Right hindlimb (tissue), 1 donor: ENCODE measurements at regions not wholly inside any gene's neighbourhood (a gene's known extent, or its start where the extent isn't known, plus 50 kb on each side); places are given as distances from the start of the nearest gene placed in this dataset.

Experiments used
- DNase-seq: peaks from one replicate; pipeline ENCODE4 v3.0.0-alpha.2; 2018

- DNase-seq, result no peak
Observed at GRCh38 chr3:117314441-117315150, 605.0 kb downstream of the TUSC7 start.

GRCh38 chr3:117322866-117323265, 613.3 kb downstream of the TUSC7 start:
- DNase-seq, result no peak

GRCh38 chr3:117346901-117347300, 637.3 kb downstream of the TUSC7 start:
- DNase-seq, result no peak

GRCh38 chr3:117348884-117349283, 639.3 kb downstream of the TUSC7 start:
- DNase-seq, result no peak

- DNase-seq, result no peak
Observed at GRCh38 chr3:117349566-117349965, 640.0 kb downstream of the TUSC7 start.

- DNase-seq, result no peak
Observed at GRCh38 chr3:117350371-117350770, 640.8 kb downstream of the TUSC7 start.

GRCh38 chr3:117355566-117355965, 646.0 kb downstream of the TUSC7 start:
- DNase-seq, result peak; percentile 18

- no peak for DNase-seq
Observed at GRCh38 chr3:117356091-117356705, 646.6 kb downstream of the TUSC7 start.

- DNase-seq, result no peak
Observed at GRCh38 chr3:117358717-117359314, 649.2 kb downstream of the TUSC7 start.

GRCh38 chr3:117366574-117366973, 657.0 kb downstream of the TUSC7 start:
- DNase-seq, result no peak

GRCh38 chr3:117367861-117368260, 658.3 kb downstream of the TUSC7 start:
- DNase-seq, result no peak

- DNase-seq, result no peak
Observed at GRCh38 chr3:117380631-117381030, 671.1 kb downstream of the TUSC7 start.

- DNase-seq, result no peak
Observed at GRCh38 chr3:117393119-117393518, 683.5 kb downstream of the TUSC7 start.

- no peak for DNase-seq
Observed at GRCh38 chr3:117398141-117398899, 688.7 kb downstream of the TUSC7 start.

- no peak for DNase-seq
Observed at GRCh38 chr3:117399311-117400078, 689.9 kb downstream of the TUSC7 start.

- no peak for DNase-seq
Observed at GRCh38 chr3:117400303-117400702, 690.7 kb downstream of the TUSC7 start.

- no peak for DNase-seq
Observed at GRCh38 chr3:117404141-117404540, 694.6 kb downstream of the TUSC7 start.

- DNase-seq, result no peak
Observed at GRCh38 chr3:117404730-117405129, 695.2 kb downstream of the TUSC7 start.

- DNase-seq, result no peak
Observed at GRCh38 chr3:117405359-117405758, 695.8 kb downstream of the TUSC7 start.

- no peak for DNase-seq
Observed at GRCh38 chr3:117407317-117407716, 697.7 kb downstream of the TUSC7 start.

- DNase-seq, result no peak
Observed at GRCh38 chr3:117408811-117409210, 699.2 kb downstream of the TUSC7 start.

GRCh38 chr3:117409256-117409655, 699.7 kb downstream of the TUSC7 start:
- no peak for DNase-seq
